Activated CD4-positive, alpha-beta T cell treated with anti-CD3 and anti-CD28 coated beads, Interleukin-2, Interleukin-6, amounts not matched to agents 100 ng/mL and 50 ng/mL, durations not matched to agents 16 hours and 8 hours (primary cell): ENCODE measurements at regions not wholly inside any gene's neighbourhood (a gene's known extent, or its start where the extent isn't known, plus 50 kb on each side); places are given as distances from the start of the nearest gene placed in this dataset.
"Not testable (repeated sequence)": the region's sequence is repeated elsewhere in the genome, so short reads cannot be mapped to it uniquely, and the experiment has no call there.

Source experiments
- DNase-seq: peaks from one replicate; pipeline ENCODE4 v3.0.0-alpha.2; 2020

DNA sequence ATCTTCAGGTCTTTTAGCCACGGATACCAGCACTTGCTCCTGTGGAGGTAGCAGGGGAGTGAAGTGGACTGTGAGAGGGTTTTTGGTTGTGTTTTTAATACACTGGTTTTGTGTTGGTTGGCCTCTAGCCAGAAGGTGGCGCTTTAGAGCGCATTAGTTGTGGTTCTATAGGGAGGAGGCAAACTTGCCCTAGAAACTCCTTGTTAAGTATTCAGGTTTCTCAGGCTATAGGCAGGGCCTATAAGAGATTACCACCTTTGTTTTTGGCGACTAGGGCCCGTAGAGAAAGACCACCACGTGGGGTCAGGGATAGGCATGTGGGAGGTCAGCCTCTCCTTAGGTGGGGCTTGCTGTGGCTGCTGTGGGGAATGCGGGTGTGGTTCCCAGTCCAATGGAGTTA lies 221.6 kb upstream of the SPANXN4 start:
- DNase-seq, result peak; percentile 36

GRCh38 chrX:142819461-142819860 lies 206.3 kb upstream of the SPANXN4 start:
- DNase-seq, result no peak

DNA sequence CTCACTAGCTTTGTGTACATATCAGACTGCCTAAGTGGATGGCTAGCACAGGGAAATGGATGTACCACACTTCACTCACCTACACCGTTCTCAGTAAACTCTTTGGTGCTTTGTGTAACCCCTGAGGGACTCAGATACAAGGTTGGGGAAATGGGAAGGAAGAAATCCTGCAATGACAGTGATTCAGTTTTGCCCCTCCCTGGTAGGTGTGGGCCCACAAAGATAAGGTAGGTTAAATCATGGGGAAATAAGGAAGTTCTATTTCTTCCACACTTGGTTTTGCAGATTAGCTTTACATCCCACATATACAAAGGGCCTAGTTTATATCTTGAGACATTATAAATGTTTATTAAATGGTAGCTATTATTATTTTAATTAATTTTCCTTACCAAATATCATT lies 197.6 kb upstream of the SPANXN4 start:
- DNase-seq, result no peak

GRCh38 chrX:142831961-142832530 lies 193.7 kb upstream of the SPANXN4 start:
- no peak for DNase-seq

DNA sequence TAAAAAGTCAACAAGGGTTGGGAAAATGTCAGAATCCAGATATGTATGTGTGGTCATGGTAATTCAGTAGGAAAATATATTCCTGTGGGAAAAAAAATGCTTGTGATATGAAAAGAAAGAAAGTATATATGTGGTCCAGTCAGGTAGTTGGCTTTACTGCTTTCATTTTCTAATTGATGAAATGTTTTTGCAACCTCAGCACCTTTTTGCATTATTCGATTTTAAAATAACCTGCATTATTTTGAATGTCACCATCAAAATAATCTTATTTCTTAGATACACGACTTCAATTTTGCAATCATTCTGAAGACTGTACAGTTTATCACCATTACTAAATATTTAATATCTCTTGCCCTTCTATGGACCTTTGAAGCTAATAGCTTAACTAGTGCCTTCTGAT lies 170.8 kb upstream of the SPANXN4 start:
- no peak for DNase-seq

DNA sequence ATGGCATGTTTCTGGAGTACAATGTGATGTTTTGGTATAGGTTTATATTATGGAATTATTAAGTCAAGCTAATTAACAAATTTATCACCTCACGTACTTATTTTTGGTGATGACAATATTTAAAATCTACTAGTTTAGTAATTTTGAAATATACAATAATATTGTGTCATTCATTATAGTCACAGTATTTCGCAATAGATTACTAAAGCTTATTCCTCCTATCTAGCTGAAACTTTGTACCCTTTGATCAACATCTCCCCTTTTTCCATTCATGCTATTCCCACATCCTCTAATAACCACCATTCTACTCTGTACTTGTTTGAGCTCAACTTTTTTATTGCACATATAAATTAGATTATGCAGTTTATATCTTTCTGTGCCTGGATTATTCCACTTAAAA lies 164.8 kb upstream of the SPANXN4 start:
- no peak for DNase-seq

DNA sequence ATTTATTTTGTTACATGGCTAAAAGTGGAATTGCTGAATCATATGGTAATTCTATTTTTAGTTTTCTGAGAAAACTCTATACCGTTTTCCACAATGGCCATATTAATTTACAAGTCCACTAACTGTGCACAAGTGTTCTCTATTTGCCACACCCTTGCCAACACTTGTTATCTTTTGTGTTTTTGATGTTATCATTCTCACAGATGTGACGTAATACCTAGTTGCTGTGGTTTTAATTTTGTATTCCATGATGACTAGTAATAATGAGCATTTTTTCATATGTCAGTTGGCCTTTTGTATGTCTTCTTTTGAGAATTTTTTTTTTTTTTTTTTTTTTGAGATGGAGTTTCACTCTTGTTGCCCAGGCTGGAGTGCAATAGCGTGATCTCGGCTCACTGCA lies 164.2 kb upstream of the SPANXN4 start:
- DNase-seq, result no peak

DNA sequence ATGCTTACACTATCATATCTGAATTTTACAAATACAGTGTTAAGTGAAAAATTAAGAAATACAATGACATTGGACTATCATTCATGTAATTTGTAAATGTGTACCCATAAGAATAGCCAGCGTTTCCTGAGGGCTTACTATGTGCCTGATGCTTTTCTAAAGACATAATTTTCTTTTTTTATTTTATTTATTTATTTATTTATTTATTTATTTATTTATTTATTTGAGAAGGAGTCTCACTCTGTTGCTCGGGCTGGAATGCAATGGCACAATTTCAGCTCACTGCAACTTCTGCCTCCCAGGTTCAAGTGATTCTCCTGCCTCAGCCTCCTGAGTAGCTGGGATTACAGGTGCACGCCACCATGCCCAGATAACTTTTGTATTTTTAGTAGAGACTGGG lies 159.5 kb upstream of the SPANXN4 start:
- not testable (repeated sequence) for DNase-seq

GRCh38 chrX:142873214-142873613 lies 152.5 kb upstream of the SPANXN4 start:
- DNase-seq, result no peak

- DNase-seq, result no peak
These were observed 140.8 kb upstream of the SPANXN4 start for GRCh38 chrX:142884881-142885280.

- DNase-seq, result no peak
These were observed 134.7 kb upstream of the SPANXN4 start for GRCh38 chrX:142891046-142891445.

- DNase-seq, result no peak
These were observed 127.6 kb upstream of the SPANXN4 start for GRCh38 chrX:142898164-142898563.

DNA sequence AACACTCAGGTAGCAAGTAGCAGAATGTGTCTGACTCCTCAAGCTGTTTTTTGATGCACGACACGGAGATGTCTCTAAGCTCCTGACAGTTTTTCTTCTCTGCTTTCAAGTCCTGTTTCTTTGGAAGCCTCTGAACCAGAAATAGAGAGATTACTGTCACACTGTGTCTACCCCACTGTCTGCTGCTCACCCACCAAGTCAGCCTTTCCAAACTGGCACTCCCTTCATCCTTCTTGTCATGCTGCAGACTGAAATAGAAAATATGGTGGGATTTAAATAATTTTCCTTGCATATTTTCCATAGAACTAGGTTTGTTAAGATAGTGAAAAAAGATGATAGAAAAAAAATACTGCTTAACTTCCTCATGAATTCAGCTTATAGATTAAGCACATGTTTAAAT lies 102.5 kb upstream of the SPANXN4 start:
- DNase-seq, result no peak

DNA sequence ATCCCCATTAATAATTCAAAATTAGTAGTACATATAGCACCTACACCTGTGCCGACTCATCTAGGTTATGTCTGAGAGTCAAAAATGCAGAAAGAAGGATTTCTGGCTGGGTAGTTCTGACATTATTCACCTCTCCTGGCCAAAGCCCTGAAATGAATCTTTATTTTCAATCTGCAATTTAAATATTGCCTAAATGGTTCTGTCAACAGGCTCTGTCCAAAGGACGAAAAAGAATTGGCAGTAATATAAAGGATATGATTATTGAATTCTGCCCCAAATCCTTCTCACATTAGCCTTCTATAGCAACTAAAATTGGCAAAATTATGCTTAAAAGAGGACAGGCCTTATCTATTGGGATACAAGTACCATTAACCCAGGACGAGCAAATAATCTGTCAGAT lies 86.9 kb upstream of the SPANXN4 start:
- no peak for DNase-seq

GRCh38 chrX:142972147-142972809 lies 53.5 kb upstream of the SPANXN4 start:
- not testable (repeated sequence) for DNase-seq
